K562 (cell line): ENCODE measurements at regions not wholly inside any gene's neighbourhood (a gene's known extent, or its start where the extent isn't known, plus 50 kb on each side); places are given as distances from the start of the nearest gene placed in this dataset.

Experiments
- ATF3 ChIP-seq, 2 experiments: fragments of 450-650 bp in 1 of 2; sonication (generic) in 1 of 2; formaldehyde crosslinking in 1 of 2; IDR thresholded peaks in 1 of 2; conservative IDR thresholded peaks in 1 of 2; 2 replicates each; pipeline versions ENCODE4 v1.6.1 to v1.8.1; 2016 to 2023; ENCODE audit warnings: mild to moderate bottlenecking in 2 of 2, moderate library complexity in 2 of 2, inconsistent platforms in 1 of 2, missing genetic modification reagents in 1 of 2
- CBX5 ChIP-seq: IDR thresholded peaks from 2 replicates; pipeline ENCODE4 v1.6.1; 2014; ENCODE audit warnings: low read depth, borderline replicate concordance
- CEBPG ChIP-seq, 3 experiments: fragments of 200-800 bp in 1 of 3; sonication (Bioruptor generic) in 1 of 3; sonication (generic) in 1 of 3; formaldehyde crosslinking in 1 of 3; IDR thresholded peaks in 2 of 3; conservative IDR thresholded peaks in 1 of 3; 2 replicates each; pipeline versions ENCODE4 v1.6.1 to v1.8.0; 2016 to 2022; ENCODE audit warnings: missing compliant biosample characterization in 2 of 3, missing genetic modification characterization in 2 of 3, mild to moderate bottlenecking in 1 of 3, missing genetic modification reagents in 1 of 3
- CTCF ChIP-seq, 3 experiments: IDR thresholded peaks in 2 of 3; conservative IDR thresholded peaks in 1 of 3; 2 replicates each; pipeline ENCODE4 v1.5.1; 2011 to 2012; ENCODE audit warnings: low read length in 3 of 3, mild to moderate bottlenecking in 3 of 3, control low read depth in 2 of 3, improper control_type of control experiment in 1 of 3, inconsistent platforms in 1 of 3, low read depth in 1 of 3, mixed read lengths in 1 of 3, moderate library complexity in 1 of 3; ENCODE audit not compliant: insufficient read depth in 2 of 3
- ELF4 ChIP-seq: fragments of 450-650 bp; formaldehyde crosslinking; IDR thresholded peaks from 2 replicates; pipeline ENCODE4 v1.4.0; 2022; ENCODE audit warnings: missing genetic modification characterization
- MLX ChIP-seq, 2 experiments: fragments of 450-650 bp in 1 of 2; sonication (generic) in 1 of 2; formaldehyde crosslinking; conservative IDR thresholded peaks; 2 replicates each; pipeline versions ENCODE4 v1.4.0 to v1.8.1; 2020 to 2022; ENCODE audit warnings: mild to moderate bottlenecking in 1 of 2, missing genetic modification reagents in 1 of 2
- POLR2A ChIP-seq: fragments of 450-650 bp; conservative IDR thresholded peaks from 2 replicates; pipeline ENCODE4 v1.6.1; 2016
- SP1 ChIP-seq: sonication (generic); formaldehyde crosslinking; IDR thresholded peaks from 2 replicates; pipeline ENCODE4 v1.8.1; 2022; ENCODE audit warnings: mild to moderate bottlenecking, missing genetic modification reagents
- USF1 ChIP-seq: sonication (generic); formaldehyde crosslinking; IDR thresholded peaks from 2 replicates; pipeline ENCODE4 v1.9.0; 2022; ENCODE audit warnings: mild to moderate bottlenecking, missing genetic modification reagents
- ZNF830 ChIP-seq: fragments of 250-450 bp; sonication (Bioruptor Pico); IDR thresholded peaks from 2 replicates; pipeline ENCODE4 v1.5.0; 2021; ENCODE audit warnings: mild to moderate bottlenecking
- TF ChIP-seq, protein P1 (sequence below): sonication (generic); formaldehyde crosslinking; IDR thresholded peaks from 2 replicates; pipeline ENCODE4 v1.9.0; 2022; ENCODE audit warnings: mild to moderate bottlenecking, missing genetic modification reagents
- TF ChIP-seq, protein P2 (sequence below): fragments of 450-650 bp; IDR thresholded peaks from 2 replicates; pipeline ENCODE4 v1.6.1; 2016

DNA sequence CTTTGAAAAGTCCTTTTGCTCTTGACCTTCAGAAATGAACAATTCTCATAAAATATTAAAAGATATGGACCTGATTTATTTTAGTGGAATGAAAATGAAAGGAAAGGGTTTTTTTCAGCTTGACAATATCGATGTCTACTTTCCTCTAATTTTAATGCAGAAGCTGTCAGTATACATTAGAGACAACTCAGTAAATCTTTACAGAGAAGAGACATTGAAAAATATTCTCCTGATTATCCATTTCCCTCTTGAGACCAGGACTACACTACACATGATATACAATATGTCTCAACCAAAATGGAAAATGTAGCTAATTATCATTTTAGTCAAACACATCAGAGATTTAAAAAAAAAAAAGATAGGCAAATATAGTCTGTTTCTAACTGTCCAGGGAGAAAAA, 288.5 kb upstream of the NUDT12 start:
- TF ChIP-seq CTCF (IDR thresholded peaks at IDR 0.05 in 2 of 3, conservative IDR thresholded peaks at IDR 0.05 in 1 of 3; ENCODE audit: insufficient read depth in 2 of 3, low read depth in 1 of 3, low read length in 3 of 3) (no peak), SP1 (CRISPR knock-in tag) (no peak), CBX5 (no peak), ELF4 (CRISPR knock-in tag) (no peak), POLR2A (no peak), CEBPG (CRISPR knock-in tag; IDR thresholded peaks at IDR 0.05) (no peak), CEBPG (tag; conservative IDR thresholded peaks at IDR 0.05 in 1 of 2, IDR thresholded peaks at IDR 0.05 in 1 of 2) (no peak), USF1 (no peak), MLX (CRISPR knock-in tag; conservative IDR thresholded peaks at IDR 0.05) (no peak), ATF3 (IDR thresholded peaks at IDR 0.05) (no peak), ATF3 (CRISPR knock-in tag; conservative IDR thresholded peaks at IDR 0.05) (no peak), ZNF830 (CRISPR knock-in tag) (no peak)
- TF ChIP-seq, protein P1, sequence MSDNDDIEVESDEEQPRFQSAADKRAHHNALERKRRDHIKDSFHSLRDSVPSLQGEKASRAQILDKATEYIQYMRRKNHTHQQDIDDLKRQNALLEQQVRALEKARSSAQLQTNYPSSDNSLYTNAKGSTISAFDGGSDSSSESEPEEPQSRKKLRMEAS (CRISPR knock-in tag) = no peak
- TF ChIP-seq, protein P2, sequence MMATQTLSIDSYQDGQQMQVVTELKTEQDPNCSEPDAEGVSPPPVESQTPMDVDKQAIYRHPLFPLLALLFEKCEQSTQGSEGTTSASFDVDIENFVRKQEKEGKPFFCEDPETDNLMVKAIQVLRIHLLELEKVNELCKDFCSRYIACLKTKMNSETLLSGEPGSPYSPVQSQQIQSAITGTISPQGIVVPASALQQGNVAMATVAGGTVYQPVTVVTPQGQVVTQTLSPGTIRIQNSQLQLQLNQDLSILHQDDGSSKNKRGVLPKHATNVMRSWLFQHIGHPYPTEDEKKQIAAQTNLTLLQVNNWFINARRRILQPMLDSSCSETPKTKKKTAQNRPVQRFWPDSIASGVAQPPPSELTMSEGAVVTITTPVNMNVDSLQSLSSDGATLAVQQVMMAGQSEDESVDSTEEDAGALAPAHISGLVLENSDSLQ = no peak
